Neural cell (in vitro differentiated cells): ENCODE measurements at regions not wholly inside any gene's neighbourhood (a gene's known extent, or its start where the extent isn't known, plus 50 kb on each side); places are given as distances from the start of the nearest gene placed in this dataset.

Experiments used
- CTCF ChIP-seq: fragments of 450-650 bp; IDR thresholded peaks from 2 replicates; pipeline ENCODE4 v1.5.1; 2014; ENCODE audit warnings: antibody characterized with exemption, mild to moderate bottlenecking, moderate library complexity; ENCODE audit not compliant: poor library complexity, severe bottlenecking
- EP300 ChIP-seq: fragments of 450-650 bp; conservative IDR thresholded peaks from 2 replicates; pipeline ENCODE4 v1.6.1; 2014; ENCODE audit warnings: antibody characterized with exemption, mild to moderate bottlenecking, moderate library complexity; ENCODE audit not compliant: poor library complexity, severe bottlenecking
- EZH2 ChIP-seq: fragments of 200-600, 300-800 bp; shearing (Covaris generic), sonication (generic); IDR thresholded peaks from 2 replicates; pipeline ENCODE4 v1.6.1; 2014; ENCODE audit warnings: antibody characterized with exemption, low read length, borderline replicate concordance, mild to moderate bottlenecking; ENCODE audit not compliant: insufficient read depth, poor library complexity, severe bottlenecking
- MXI1 ChIP-seq: fragments of 450-650 bp; conservative IDR thresholded peaks from 2 replicates; pipeline ENCODE4 v1.6.1; 2014; ENCODE audit warnings: antibody characterized with exemption, mild to moderate bottlenecking; ENCODE audit not compliant: poor library complexity, severe bottlenecking
- POLR2AphosphoS5 ChIP-seq: IDR thresholded peaks from 2 replicates; pipeline ENCODE4 v1.6.1; 2012
- REST ChIP-seq: IDR thresholded peaks from 2 replicates; pipeline ENCODE4 v1.6.1; 2012; ENCODE audit warnings: borderline replicate concordance

GRCh38 chr6:43856005-43856765, 86.2 kb downstream of the VEGFA start:
- TF ChIP-seq POLR2AphosphoS5, result no peak
- no peak for TF ChIP-seq MXI1
- TF ChIP-seq CTCF, result no peak
- TF ChIP-seq EP300, result no peak
- no peak for TF ChIP-seq EZH2
- TF ChIP-seq REST, result no peak
